Ascending aorta (tissue), 2 donors: ENCODE measurements at regions not wholly inside any gene's neighbourhood (a gene's known extent, or its start where the extent isn't known, plus 50 kb on each side); places are given as distances from the start of the nearest gene placed in this dataset.
"Not testable (repeated sequence)": the region's sequence is repeated elsewhere in the genome, so short reads cannot be mapped to it uniquely, and the experiment has no call there.

Source experiments
- DNase-seq, 2 donors: peaks; one replicate each; pipeline ENCODE4 v3.0.0-alpha.2; 2019; ENCODE audit warnings: low spot score in 2 of 2
- H3K27ac ChIP-seq, 2 donors: fragments of 200-600 bp; sonication (generic); one replicate each; pipeline ENCODE4 v1.5.1; 2016 to 2017; ENCODE audit warnings: mild to moderate bottlenecking in 1 of 2
- H3K27me3 ChIP-seq: fragments of 200-600 bp; sonication (generic); one replicate; pipeline ENCODE4 v1.5.1; 2017
- H3K36me3 ChIP-seq, 2 donors: fragments of 200-600 bp; sonication (generic); one replicate each; pipeline ENCODE4 v1.5.1; 2016
- H3K4me1 ChIP-seq, 2 donors: fragments of 200-600 bp; sonication (generic); one replicate each; pipeline ENCODE4 v1.5.1; 2016 to 2017; ENCODE audit warnings: mild to moderate bottlenecking in 1 of 2
- H3K4me3 ChIP-seq, 2 donors: fragments of 200-600 bp; sonication (generic); one replicate each; pipeline ENCODE4 v1.5.1; 2016 to 2017; ENCODE audit warnings: mild to moderate bottlenecking in 1 of 2
- H3K9me3 ChIP-seq, 2 donors: fragments of 200-600 bp; sonication (generic); one replicate each; pipeline ENCODE4 v1.5.1; 2016
- intact Hi-C: fragments of 100-400 bp; cut with DNase I; formaldehyde crosslinking; loops from one replicate; pipeline ENCODE4 v1.15.1; 2023
- TF ChIP-seq, protein P1 (sequence below), 3 experiments: fragments of 200-600 bp in 2 of 3; fragments of 450-650 bp in 1 of 3; sonication (generic) in 2 of 3; IDR thresholded peaks; one replicate each; pipeline ENCODE4 v1.5.1; 2016 to 2019; ENCODE audit warnings: antibody characterized with exemption in 3 of 3, mild to moderate bottlenecking in 1 of 3, moderate library complexity in 1 of 3

DNA sequence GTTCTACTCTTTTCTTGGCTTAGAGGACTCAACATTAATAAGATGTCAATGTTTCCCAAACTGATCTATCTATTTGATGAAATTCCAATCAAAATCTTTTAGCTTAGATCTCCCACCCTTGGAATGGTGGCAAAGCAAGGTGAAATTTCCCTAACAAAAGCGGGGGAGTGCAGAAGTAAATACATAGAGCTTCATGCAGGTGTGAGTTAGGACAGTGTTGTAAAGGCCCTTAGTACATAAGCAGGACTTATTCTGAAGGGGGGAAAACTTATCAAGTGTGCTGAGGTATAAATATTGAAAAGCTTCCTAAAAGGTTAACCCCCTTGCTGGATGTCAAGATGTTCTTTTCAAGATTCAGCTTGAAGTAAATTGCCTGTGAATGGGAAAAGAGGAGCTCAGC, 608.6 kb upstream of the CELF4 start:
- intact Hi-C loops = no loop called here
- Histone ChIP-seq H3K27me3 (no peaks in the 10 kb centered on the region), H3K9me3 (no peaks in the 10 kb centered on the region), H3K36me3 (no peaks in the 10 kb centered on the region), H3K4me1 (no peaks in the 10 kb centered on the region), H3K4me3 (no peak overlapping the region), H3K27ac (no peak overlapping the region)
- DNase-seq = no peak
- TF ChIP-seq, protein P1, sequence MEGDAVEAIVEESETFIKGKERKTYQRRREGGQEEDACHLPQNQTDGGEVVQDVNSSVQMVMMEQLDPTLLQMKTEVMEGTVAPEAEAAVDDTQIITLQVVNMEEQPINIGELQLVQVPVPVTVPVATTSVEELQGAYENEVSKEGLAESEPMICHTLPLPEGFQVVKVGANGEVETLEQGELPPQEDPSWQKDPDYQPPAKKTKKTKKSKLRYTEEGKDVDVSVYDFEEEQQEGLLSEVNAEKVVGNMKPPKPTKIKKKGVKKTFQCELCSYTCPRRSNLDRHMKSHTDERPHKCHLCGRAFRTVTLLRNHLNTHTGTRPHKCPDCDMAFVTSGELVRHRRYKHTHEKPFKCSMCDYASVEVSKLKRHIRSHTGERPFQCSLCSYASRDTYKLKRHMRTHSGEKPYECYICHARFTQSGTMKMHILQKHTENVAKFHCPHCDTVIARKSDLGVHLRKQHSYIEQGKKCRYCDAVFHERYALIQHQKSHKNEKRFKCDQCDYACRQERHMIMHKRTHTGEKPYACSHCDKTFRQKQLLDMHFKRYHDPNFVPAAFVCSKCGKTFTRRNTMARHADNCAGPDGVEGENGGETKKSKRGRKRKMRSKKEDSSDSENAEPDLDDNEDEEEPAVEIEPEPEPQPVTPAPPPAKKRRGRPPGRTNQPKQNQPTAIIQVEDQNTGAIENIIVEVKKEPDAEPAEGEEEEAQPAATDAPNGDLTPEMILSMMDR (IDR thresholded peaks at IDR 0.05) = no peak

DNA sequence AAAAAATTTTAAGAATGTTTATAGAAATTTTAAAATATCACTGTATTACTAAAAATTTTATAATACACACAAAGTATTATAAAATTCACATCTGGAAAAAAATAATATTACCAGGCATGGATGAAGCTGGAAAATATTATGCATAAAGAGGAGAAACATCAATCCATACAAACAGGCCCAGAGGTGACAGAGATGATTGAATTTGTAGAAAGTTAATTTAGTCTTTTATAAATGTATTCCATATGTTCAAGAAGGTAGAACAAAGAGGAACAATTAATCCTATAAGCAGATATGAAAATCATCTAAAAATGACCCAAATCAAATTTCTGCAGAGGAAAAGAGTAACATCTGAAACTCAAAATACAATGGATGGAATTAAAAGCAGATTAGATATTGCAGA, 605.2 kb upstream of the CELF4 start:
- TF ChIP-seq, protein P1 (IDR thresholded peaks at IDR 0.05) = no peak
- Histone ChIP-seq H3K9me3 (no peaks in the 10 kb centered on the region), H3K4me1 (no peaks in the 10 kb centered on the region), H3K27me3 (no peaks in the 10 kb centered on the region), H3K4me3 (no peak overlapping the region), H3K27ac (no peak overlapping the region), H3K36me3 (no peaks in the 10 kb centered on the region)
- intact Hi-C loops = no loop called here
- DNase-seq = no peak

DNA sequence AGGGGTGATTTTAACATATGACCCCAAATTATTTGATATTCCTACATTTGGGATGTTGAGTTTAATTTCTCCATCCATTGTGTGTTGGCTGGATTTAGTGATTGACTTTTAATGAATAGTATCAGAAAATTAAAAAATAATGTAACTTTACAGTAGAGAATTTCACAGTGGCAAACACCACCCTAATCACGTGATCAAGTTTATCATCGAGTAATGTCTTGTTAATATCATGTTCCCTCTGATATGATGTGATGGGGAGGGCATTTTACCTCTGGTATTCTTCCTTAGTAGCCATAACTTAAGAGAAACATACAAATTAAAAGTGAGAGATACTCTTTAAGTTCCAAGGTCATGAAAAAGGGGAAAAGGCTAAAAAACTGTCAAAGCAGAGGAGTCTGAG, 602.0 kb upstream of the CELF4 start:
- no peak for DNase-seq
- no peak overlapping the region for H3K4me3 ChIP-seq
- H3K4me1 ChIP-seq = no peaks in the 10 kb centered on the region
- no peaks in the 10 kb centered on the region for H3K27me3 ChIP-seq
- no peaks in the 10 kb centered on the region for H3K9me3 ChIP-seq
- no peak overlapping the region for H3K27ac ChIP-seq
- intact Hi-C loops = no loop called here
- TF ChIP-seq, protein P1 (IDR thresholded peaks at IDR 0.05) = no peak
- no peaks in the 10 kb centered on the region for H3K36me3 ChIP-seq

DNA sequence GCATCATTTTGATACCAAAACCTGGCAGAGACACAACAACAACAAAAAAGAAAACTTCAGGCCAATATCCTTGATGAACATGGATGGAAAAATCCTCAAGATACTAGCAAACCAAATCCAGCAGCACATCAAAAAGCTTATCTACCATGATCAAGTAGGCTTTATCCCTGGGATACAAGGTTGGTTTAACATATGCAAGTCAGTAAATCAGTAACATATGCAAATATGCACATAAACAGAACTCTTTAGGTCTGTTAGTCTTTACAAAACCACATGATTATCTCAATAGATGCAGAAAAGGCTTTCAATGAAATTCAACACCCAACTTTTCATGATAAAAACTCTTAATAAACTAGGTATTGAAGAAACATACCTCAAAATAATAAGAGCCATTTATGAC, 587.5 kb upstream of the CELF4 start:
- H3K4me1 ChIP-seq, H3K27me3 ChIP-seq, DNase-seq, H3K4me3 ChIP-seq, H3K36me3 ChIP-seq, H3K9me3 ChIP-seq, H3K27ac ChIP-seq, intact Hi-C loops: not testable (repeated sequence)

DNA sequence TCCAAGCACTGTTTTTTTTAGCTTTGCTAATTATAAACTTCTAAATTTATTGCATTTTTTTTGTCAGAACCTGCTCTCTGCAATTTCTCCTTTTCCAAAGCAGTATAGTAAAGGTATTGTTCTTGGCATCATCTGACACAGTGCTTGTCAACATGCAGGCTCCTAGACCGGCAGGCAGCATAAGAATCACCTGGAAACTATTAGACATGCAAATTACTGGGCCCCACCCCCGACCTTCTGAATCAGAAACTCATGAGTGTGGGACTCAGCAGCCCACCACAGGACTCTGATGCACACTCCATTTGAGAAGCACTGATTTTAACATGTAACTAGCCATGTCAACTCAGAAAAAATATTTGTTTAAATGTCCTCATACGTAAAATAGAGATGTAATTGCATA, 551.1 kb upstream of the CELF4 start:
- Histone ChIP-seq H3K27me3 (no peaks in the 10 kb centered on the region), H3K36me3 (no peaks in the 10 kb centered on the region), H3K4me1 (no peaks in the 10 kb centered on the region), H3K4me3 (no peak overlapping the region), H3K27ac (no peak overlapping the region), H3K9me3 (no peaks in the 10 kb centered on the region)
- intact Hi-C loops = no loop called here
- TF ChIP-seq, protein P1 (IDR thresholded peaks at IDR 0.05) = no peak
- no peak for DNase-seq

DNA sequence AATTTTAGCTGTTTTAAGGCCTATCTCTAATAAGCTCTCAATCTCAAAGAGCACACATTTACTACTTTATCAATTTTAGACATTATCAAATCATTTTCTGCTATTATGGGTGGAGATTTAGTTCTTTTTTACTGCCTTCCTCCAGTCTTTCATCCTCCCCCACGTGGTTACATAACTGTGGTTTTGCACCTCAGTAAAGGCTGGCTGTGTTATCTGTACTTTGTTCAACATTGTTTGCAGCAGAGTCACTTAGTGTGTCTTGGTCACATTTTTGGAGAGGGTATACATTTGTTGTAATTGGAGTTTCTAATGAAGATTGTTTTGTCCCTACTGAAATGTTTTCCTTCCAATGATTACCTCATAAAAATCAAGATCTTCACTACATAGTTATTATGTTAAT, 549.6 kb upstream of the CELF4 start:
- Histone ChIP-seq H3K27ac (no peak overlapping the region), H3K4me1 (no peaks in the 10 kb centered on the region), H3K27me3 (no peaks in the 10 kb centered on the region), H3K4me3 (no peak overlapping the region), H3K36me3 (no peaks in the 10 kb centered on the region), H3K9me3 (no peaks in the 10 kb centered on the region)
- intact Hi-C loops = no loop called here
- DNase-seq = no peak
- TF ChIP-seq, protein P1 (IDR thresholded peaks at IDR 0.05) = no peak
